RWPE1 (cell line): ENCODE measurements at regions not wholly inside any gene's neighbourhood (a gene's known extent, or its start where the extent isn't known, plus 50 kb on each side); places are given as distances from the start of the nearest gene placed in this dataset.
A peak's percentile ranks its signal among the peaks of the same experiment; 100 is the strongest.
"Not testable (repeated sequence)": the region's sequence is repeated elsewhere in the genome, so short reads cannot be mapped to it uniquely, and the experiment has no call there.

Experiments used
- CTCF ChIA-PET: fragments of 350-600 bp; sonication (Branson Sonifier 250); formaldehyde crosslinking; extraction: SDS; loops from one replicate; lab custom pipeline; 2021; lab: Yijun Ruan, JAX
- POLR2A ChIA-PET: fragments of 400-600 bp; formaldehyde crosslinking; extraction: SDS; loops from one replicate; lab custom pipeline; 2020; ENCODE audit warnings: antibody characterized with exemption; ENCODE audit not compliant: low non-redundant PET; lab: Yijun Ruan, JAX
- DNase-seq: peaks from one replicate; pipeline ENCODE4 v3.0.0; 2012; ENCODE audit warnings: low spot score
- H3K27ac ChIP-seq: fragments of 450-650 bp; 2 replicates; pipeline ENCODE4 v1.5.1; 2017
- TF ChIP-seq, protein P1 (sequence below): fragments of 450-650 bp; conservative IDR thresholded peaks from 2 replicates; pipeline ENCODE4 v1.5.1; 2017; ENCODE audit warnings: low read depth, mild to moderate bottlenecking

DNA sequence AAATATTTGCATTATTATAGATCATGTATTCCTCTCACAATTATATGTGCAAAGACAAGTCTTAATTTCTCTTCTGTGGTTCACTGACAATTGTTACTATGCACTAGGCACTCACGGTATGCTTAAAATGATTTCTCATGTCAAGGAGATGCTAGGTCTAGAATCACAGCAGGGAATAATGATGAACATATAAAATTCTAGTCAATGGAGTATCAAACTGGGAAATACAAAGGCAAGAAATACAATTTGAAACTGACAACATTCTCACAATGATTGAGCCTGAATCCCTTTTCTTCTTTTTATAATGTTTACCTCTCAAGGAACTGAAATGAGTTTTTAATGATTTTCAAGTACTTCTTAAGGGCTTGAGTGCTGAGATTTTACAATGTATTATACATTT is 302.3 kb upstream of the GRAMD2B start:
- ChIA-PET POLR2A (no interaction called here), CTCF (no interaction called here)
- H3K27ac ChIP-seq: no peak overlapping the region
- no peak for DNase-seq
- TF ChIP-seq, protein P1, sequence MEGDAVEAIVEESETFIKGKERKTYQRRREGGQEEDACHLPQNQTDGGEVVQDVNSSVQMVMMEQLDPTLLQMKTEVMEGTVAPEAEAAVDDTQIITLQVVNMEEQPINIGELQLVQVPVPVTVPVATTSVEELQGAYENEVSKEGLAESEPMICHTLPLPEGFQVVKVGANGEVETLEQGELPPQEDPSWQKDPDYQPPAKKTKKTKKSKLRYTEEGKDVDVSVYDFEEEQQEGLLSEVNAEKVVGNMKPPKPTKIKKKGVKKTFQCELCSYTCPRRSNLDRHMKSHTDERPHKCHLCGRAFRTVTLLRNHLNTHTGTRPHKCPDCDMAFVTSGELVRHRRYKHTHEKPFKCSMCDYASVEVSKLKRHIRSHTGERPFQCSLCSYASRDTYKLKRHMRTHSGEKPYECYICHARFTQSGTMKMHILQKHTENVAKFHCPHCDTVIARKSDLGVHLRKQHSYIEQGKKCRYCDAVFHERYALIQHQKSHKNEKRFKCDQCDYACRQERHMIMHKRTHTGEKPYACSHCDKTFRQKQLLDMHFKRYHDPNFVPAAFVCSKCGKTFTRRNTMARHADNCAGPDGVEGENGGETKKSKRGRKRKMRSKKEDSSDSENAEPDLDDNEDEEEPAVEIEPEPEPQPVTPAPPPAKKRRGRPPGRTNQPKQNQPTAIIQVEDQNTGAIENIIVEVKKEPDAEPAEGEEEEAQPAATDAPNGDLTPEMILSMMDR: no peak

DNA sequence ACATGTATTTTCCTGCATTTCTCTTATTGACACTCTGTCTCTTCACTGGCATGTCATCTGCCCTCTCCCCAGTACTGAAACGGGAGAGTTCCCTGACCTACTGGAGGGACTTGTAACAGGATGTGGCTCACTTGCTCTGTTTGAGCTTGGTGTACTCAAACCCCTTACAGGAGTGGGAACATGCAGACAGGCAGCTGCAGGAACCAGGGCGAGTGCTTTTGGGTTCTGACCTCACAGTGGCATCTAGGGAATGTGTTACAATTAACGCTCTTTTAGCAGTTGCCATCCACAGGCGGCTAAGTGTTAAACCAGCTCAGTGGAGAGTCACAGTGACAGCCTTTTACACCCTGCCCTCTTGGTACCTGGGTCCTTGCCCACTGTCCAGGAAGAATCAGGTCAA is 300.3 kb upstream of the GRAMD2B start:
- TF ChIP-seq, protein P1: no peak
- DNase-seq: no peak
- H3K27ac ChIP-seq: no peak overlapping the region
- ChIA-PET POLR2A (no interaction called here), CTCF (no interaction called here)

DNA sequence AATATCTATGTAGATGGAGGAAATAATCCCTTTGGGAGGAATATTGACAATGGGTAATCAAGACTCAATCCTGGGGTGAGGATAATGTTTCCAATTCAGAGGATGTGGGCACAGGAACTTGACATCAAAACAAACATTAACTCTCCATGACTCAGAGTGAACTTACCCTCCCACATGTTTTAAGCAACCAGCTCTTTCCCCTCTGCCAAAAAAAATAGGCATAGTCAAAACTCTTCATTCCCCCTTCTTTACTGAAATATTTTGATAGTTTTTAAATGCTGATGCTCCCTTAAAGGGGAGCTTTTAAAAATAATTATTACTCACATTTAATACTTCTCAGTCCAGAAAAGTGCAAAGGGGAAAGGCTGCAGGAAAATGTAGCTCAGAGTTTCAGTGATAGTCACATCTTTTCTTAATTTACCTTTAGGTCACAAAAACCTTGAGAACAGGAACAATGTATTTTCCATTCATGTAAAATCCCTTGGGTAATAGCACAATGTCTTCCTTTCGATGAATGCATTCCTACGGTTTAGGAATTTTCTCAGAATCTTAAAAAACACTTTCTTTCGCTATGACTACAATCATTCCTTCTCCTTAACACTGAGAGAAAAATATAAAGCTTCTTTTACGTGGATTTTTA is 298.4 kb upstream of the GRAMD2B start:
- TF ChIP-seq, protein P1: no peak
- no peak overlapping the region for H3K27ac ChIP-seq
- peak; percentile 80 for DNase-seq
- CTCF ChIA-PET: interaction anchor here (0.5 to 1.0 kb wide), 3 partner anchors 9 to 1376 kb away, joined by 3 read pairs; no protein-coding TSS in a partner anchor
- POLR2A ChIA-PET: no interaction called here

DNA sequence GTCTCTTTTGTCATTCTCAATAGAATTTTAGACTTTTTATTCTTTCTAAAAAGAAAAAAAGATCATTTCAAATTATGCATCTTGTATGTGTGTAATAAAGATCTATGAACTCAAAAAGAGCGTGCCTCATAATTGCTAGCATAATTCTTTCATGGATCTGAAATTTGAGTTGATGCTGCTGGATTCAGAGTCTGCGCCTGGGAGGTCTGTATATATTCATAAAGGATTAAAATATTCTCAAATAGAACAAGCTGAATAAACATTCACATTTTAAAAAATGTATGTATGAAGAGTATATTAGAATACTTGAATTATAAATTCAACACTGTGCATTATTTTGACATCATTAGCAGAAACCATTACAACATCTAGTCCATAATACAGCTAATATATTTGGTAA is 297.8 kb upstream of the GRAMD2B start:
- H3K27ac ChIP-seq: no peak overlapping the region
- TF ChIP-seq, protein P1: no peak
- ChIA-PET POLR2A (no interaction called here), CTCF (interaction anchor here (0.5 to 1.0 kb wide), 4 partner anchors 9 to 1376 kb away, joined by 3 read pairs; no protein-coding TSS in a partner anchor)
- no peak for DNase-seq

DNA sequence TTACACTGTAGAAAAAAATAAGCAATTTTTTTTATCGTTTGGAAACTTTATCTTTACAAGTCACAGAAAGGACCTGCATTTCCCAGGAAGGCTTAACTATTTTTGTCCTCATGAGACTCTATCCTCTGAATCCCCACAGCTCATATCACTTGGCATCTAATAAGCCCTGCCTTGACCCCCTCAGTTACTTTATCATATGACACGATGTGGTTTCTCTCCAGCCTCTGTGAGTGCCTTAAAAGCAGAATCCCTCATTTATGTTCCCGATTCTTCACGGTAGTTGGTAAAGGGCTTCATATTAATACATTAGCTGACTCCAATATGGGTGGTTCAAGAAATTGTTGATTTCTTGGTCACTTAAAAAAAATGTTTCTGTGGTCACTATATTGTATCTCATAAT is 296.6 kb upstream of the GRAMD2B start:
- no peak overlapping the region for H3K27ac ChIP-seq
- TF ChIP-seq, protein P1: no peak
- POLR2A ChIA-PET: no interaction called here
- no peak for DNase-seq
- CTCF ChIA-PET: no interaction called here

DNA sequence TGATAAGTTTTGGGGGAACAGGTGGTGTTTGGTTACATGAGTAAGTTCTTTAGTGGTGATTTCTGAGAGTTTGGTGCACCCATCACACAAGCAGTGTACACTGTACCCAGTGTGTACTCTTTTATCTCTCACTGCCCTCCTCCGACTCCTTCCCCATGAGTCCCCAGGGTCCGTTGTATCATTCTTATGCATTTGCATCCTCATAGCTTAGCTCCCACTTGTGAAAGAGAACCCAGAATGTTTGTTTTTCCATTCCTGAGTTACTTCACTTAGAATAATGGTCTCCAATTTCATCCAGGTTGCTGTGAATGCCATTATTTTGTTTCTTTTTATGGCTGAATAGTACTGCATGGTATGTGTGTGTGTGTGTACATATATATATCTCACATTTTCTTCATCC is 295.8 kb upstream of the GRAMD2B start:
- POLR2A ChIA-PET, CTCF ChIA-PET, DNase-seq, H3K27ac ChIP-seq: not testable (repeated sequence)

DNA sequence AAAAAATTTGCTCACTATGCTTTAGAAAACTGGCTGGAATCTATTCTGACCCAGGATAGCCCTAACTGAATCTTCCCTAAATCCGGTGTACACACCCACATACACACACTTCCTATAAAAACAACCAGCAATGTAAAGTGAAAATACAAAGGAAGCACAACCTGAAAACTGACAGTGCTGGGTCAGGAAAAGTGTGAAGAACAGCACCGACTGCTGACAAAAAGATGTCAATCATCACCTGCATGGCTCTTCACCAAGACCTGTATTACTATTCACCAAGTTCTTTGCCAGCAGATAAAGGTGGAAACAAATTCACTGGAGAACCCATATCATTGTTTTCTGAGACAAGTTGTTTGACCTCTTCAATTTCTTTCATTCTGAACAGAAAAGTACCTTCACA is 293.8 kb upstream of the GRAMD2B start:
- H3K27ac ChIP-seq: no peak overlapping the region
- no peak for DNase-seq
- ChIA-PET CTCF (no interaction called here), POLR2A (no interaction called here)
- TF ChIP-seq, protein P1: no peak
